GM12892 (cell line): ENCODE measurements at regions not wholly inside any gene's neighbourhood (a gene's known extent, or its start where the extent isn't known, plus 50 kb on each side); places are given as distances from the start of the nearest gene placed in this dataset.

Experiments used
- POLR2A ChIP-seq: IDR thresholded peaks from 2 replicates; pipeline ENCODE4 v1.6.1; 2011; ENCODE audit warnings: low read depth, low read length, control low read depth
- POLR2AphosphoS5 ChIP-seq: IDR thresholded peaks from 2 replicates; pipeline ENCODE4 v1.6.1; 2011; ENCODE audit warnings: low read depth, low read length, control low read depth
- TAF1 ChIP-seq: IDR thresholded peaks from 2 replicates; pipeline ENCODE4 v1.6.1; 2011; ENCODE audit warnings: low read depth, mild to moderate bottlenecking, control low read depth, low read length, borderline replicate concordance

DNA sequence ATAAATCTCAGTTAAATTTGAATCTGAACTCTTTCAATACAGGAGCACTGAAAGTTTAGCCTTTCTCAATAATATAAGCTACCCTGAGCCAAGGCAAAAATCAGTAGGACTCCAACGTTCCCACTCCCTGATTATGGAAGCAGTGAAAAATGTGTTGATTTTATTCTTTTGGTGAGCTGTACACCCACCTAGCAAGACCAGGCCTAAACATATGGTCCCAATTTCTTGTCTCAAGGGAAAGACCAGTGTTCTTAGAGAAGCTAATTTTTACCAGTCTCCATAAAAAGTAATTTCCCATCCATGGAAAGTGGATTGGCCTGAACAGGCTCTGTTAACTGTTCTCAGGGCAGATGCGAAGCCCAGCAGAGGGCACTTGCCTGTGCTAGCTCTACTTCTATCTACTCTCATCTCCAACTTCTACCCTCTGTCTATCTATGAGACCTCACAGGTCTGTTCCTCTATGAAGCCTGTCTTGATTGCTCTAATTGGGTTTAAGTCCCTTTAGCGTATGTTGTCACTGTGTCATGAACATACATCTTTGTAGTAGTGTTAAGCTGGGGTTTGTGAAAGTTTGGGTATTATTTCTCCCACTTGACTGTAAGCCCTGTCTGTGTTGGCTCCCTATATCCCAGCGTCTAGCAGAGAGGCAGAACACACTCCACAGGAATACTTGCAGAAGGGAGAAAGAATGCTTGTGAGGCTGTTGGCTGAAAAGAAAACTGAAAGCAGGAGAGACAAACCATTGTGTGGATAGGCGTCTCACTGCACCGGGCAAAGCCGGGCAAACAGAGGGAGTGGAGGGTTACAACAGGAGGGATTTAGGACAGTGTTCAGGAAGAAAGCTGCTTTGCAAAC lies 167.1 kb upstream of the MAF start:
- TF ChIP-seq POLR2A (no peak), TAF1 (no peak), POLR2AphosphoS5 (no peak)
